Posterior cingulate gyrus (tissue), 11 donors: ENCODE measurements at regions not wholly inside any gene's neighbourhood (a gene's known extent, or its start where the extent isn't known, plus 50 kb on each side); places are given as distances from the start of the nearest gene placed in this dataset.

Source experiments
- DNase-seq, 10 donors: peaks; one replicate each; pipeline versions ENCODE4 v3.0.0 to v3.0.0-alpha.2; 2020 to 2021; ENCODE audit warnings: mixed read lengths in 3 of 10
- intact Hi-C: fragments of 100-400 bp; cut with DNase I; formaldehyde crosslinking; loops from one replicate; pipeline ENCODE4 v1.15.1; 2023

GRCh38 chr18:22355598-22355997 is 62.1 kb downstream of the CTAGE1 start:
- intact Hi-C loops = no loop called here

GRCh38 chr18:22355069-22355468 is 62.6 kb downstream of the CTAGE1 start:
- intact Hi-C loops = no loop called here
- DNase-seq = no peak

More at GRCh38 chr18:22355598-22355997, 62.1 kb downstream of the CTAGE1 start:
- DNase-seq = no peak

GRCh38 chr18:22349966-22350365 is 67.7 kb downstream of the CTAGE1 start:
- intact Hi-C loops = no loop called here
- DNase-seq = no peak

GRCh38 chr18:22349317-22349898 is 68.3 kb downstream of the CTAGE1 start:
- no peak for DNase-seq
- intact Hi-C loops = no loop called here

GRCh38 chr18:22348521-22349316 is 69.0 kb downstream of the CTAGE1 start:
- intact Hi-C loops = no loop called here
- DNase-seq = no peak

- intact Hi-C loops = no loop called here
- DNase-seq = no peak
These were observed 69.9 kb downstream of the CTAGE1 start for GRCh38 chr18:22347606-22348511.

- intact Hi-C loops = no loop called here
- no peak for DNase-seq
These were observed 70.6 kb downstream of the CTAGE1 start for GRCh38 chr18:22346953-22347605.

GRCh38 chr18:22346401-22346952 is 71.2 kb downstream of the CTAGE1 start:
- intact Hi-C loops = no loop called here
- no peak for DNase-seq

GRCh38 chr18:22345718-22346117 is 72.0 kb downstream of the CTAGE1 start:
- intact Hi-C loops = no loop called here
- no peak for DNase-seq

- intact Hi-C loops = no loop called here
- DNase-seq = no peak
These were observed 72.6 kb downstream of the CTAGE1 start for GRCh38 chr18:22344908-22345670.

- intact Hi-C loops = no loop called here
- no peak for DNase-seq
These were observed 73.3 kb downstream of the CTAGE1 start for GRCh38 chr18:22344445-22344844.

- intact Hi-C loops = no loop called here
- no peak for DNase-seq
These were observed 74.1 kb downstream of the CTAGE1 start for GRCh38 chr18:22343613-22344012.

GRCh38 chr18:22342625-22343024 is 75.1 kb downstream of the CTAGE1 start:
- intact Hi-C loops = no loop called here
- no peak for DNase-seq

- DNase-seq = no peak
- intact Hi-C loops = no loop called here
These were observed 77.4 kb downstream of the CTAGE1 start for GRCh38 chr18:22340331-22340730.

GRCh38 chr18:22339913-22340312 is 77.8 kb downstream of the CTAGE1 start:
- intact Hi-C loops = no loop called here
- no peak for DNase-seq

- DNase-seq = no peak
- intact Hi-C loops = no loop called here
These were observed 79.9 kb downstream of the CTAGE1 start for GRCh38 chr18:22337833-22338232.

- intact Hi-C loops = no loop called here
- DNase-seq = no peak
These were observed 80.4 kb downstream of the CTAGE1 start for GRCh38 chr18:22337306-22337705.

- DNase-seq = peak in 1 of 10 donors; percentile 34
- intact Hi-C loops = no loop called here
These were observed 81.3 kb downstream of the CTAGE1 start for GRCh38 chr18:22336406-22336805.

GRCh38 chr18:22335731-22336198 is 82.0 kb downstream of the CTAGE1 start:
- intact Hi-C loops = no loop called here

More at GRCh38 chr18:22335731-22336198, 82.0 kb downstream of the CTAGE1 start:
- DNase-seq = peak in 1 of 10 donors; percentile 68
